ENCODE measurements at regions not wholly inside any gene's neighbourhood (a gene's known extent, or its start where the extent isn't known, plus 50 kb on each side); places are given as distances from the start of the nearest gene placed in this dataset.

DNA sequence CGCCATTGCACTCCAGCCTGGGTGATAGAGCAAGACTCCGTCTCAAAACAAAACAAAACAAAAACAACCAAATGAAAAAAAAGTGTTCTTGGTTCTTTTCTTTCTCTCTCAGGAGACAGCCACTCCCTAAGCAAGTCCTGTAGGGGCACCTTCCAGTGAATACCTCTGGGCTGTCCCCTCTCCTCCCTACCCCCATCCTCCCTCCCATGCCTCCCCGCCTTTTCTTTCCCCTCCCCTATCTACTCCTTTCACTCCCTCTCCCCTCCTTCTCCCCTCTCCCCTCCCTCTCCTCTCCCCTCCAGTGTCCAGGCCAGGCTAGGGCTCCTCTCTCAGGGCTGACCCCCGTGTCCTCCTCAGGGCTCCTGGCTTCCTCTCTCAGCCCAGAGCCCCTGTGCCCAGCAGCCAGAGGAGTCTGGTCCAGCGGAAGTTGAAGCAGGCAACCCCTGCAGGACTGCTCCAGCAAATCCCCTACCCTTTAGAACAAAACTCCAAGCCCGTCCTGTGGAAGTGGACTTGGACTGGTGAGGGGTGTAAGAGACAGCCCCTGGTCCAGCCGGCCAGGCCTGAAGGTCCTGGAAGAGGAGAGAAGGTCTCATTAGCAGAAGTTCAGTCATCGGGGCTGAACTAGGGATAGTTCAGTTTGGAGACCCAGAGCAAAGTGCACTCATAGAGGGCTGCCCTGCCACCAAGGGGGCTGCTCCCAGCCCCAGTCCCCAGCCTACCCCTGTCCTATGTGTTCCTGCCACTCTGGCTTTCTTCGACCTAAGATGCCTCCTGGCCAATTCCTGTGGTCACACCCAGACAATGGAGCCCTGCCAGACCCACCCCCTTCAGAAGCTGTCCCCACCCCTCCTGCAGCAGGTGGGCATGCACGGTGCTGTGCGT, 79.8 kb upstream of the IQSEC1 start:
- Histone ChIP-seq H3K27ac (ENCODE audit: low read length) (no peak overlapping the region), H3K9me2 (replicated peaks; ENCODE audit: insufficient read depth, low read length) (no peaks in the 10 kb centered on the region), H4K20me1 (ENCODE audit: insufficient read depth, low read depth, low read length) (peaks cover 20% of the 10 kb centered on the region; the same call in 1 of the 2 replicates), H3K36me3 (ENCODE audit: insufficient read depth, low read length) (peaks cover 7% of the 10 kb centered on the region; the same call in 1 of the 2 replicates), H2AFZ (ENCODE audit: low read length) (no peak overlapping the region), H3K4me1 (ENCODE audit: low read length) (no peaks in the 10 kb centered on the region), H3K79me2 (ENCODE audit: low read length) (no peaks in the 10 kb centered on the region), H3K4me2 (ENCODE audit: low read depth, low read length, poor library complexity, severe bottlenecking) (no peak overlapping the region), H3K9me3 (ENCODE audit: low read length) (peaks cover 12% of the 10 kb centered on the region), H3K9ac (ENCODE audit: low read length) (no peak overlapping the region), H3K4me3 (ENCODE audit: low read length) (no peak overlapping the region), H3K27me3 (ENCODE audit: low read length) (no peaks in the 10 kb centered on the region)
- no peak for DNase-seq

DNA sequence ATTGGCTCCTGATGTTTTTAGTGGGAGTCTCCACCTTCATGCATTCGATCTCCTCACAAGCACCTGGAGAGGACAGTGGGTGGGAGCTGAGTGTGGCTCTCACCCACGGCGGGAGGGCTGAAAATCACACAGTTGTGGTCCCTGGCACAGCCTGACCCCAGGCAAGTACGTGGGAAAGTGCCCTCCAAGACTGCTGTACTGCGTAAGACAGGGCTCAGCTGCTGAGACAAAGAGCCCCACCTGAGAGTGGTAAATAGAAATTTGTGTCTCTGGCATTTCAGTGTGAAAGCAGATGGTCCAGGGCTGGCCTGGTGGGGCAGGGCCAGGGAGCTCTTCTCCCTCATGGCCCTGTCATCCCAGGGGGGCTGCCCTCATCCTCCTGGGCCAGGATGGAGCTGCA, 77.4 kb upstream of the IQSEC1 start:
- H3K9ac ChIP-seq (ENCODE audit: low read length): no peak overlapping the region
- H3K36me3 ChIP-seq (ENCODE audit: insufficient read depth, low read length): peaks cover 4% of the 10 kb centered on the region; the same call in 1 of the 2 replicates
- H3K4me3 ChIP-seq (ENCODE audit: low read length): no peak overlapping the region
- H3K4me2 ChIP-seq (ENCODE audit: low read depth, low read length, poor library complexity, severe bottlenecking): no peak overlapping the region
- no peak overlapping the region for H3K27ac ChIP-seq (ENCODE audit: low read length)
- H3K9me2 ChIP-seq (replicated peaks; ENCODE audit: insufficient read depth, low read length): no peaks in the 10 kb centered on the region
- no peak overlapping the region for H2AFZ ChIP-seq (ENCODE audit: low read length)
- H4K20me1 ChIP-seq (ENCODE audit: insufficient read depth, low read depth, low read length): peaks cover 24% of the 10 kb centered on the region; the same call in 1 of the 2 replicates
- no peak for DNase-seq
- H3K4me1 ChIP-seq (ENCODE audit: low read length): no peaks in the 10 kb centered on the region
- peaks cover 5% of the 10 kb centered on the region for H3K9me3 ChIP-seq (ENCODE audit: low read length)
- H3K27me3 ChIP-seq (ENCODE audit: low read length): no peaks in the 10 kb centered on the region
- H3K79me2 ChIP-seq (ENCODE audit: low read length): no peaks in the 10 kb centered on the region

DNA sequence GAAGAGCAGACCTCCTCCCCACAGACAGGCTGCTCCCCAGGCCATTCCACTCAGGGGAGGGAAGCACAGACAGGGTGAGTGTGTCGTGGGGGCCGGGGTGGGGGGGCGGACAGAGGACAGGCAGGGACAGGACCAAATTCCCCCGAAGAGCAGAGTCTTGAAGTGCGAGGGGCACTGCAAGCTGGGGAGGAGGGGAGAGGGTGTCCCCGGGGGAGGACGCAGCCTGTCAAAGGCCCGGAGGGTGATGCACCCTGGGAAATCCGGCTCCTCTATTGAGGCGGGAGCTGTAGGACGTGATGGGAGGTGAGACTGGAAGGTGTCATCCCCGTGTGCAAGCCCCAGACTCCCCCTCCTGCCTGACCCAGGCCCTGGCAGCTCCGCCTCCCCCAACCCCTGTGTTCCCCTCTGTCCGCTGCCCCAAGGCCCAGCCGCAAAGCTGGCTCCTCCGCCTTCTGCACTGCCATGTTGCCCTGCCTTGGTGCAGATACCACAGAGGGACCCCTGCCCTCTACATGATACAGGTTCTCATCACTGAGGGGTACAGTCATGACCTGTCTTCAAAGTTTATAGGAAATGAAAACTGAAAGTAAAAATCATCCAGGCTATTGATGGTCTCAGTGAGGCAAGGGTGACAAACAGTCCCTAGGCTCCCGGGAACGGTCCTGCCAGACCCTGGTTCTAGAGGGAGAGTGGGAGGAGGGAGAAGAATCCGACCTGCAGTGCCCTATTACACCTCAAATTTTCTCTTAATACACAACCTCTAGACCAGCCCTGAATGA, 76.3 kb upstream of the IQSEC1 start:
- no peak overlapping the region for H2AFZ ChIP-seq (ENCODE audit: low read length)
- H3K36me3 ChIP-seq (ENCODE audit: insufficient read depth, low read length): no peaks in the 10 kb centered on the region
- no peak overlapping the region for H3K4me2 ChIP-seq (ENCODE audit: low read depth, low read length, poor library complexity, severe bottlenecking)
- no peak for DNase-seq
- no peak overlapping the region for H3K9ac ChIP-seq (ENCODE audit: low read length)
- H3K27ac ChIP-seq (ENCODE audit: low read length): no peak overlapping the region
- H3K4me1 ChIP-seq (ENCODE audit: low read length): no peaks in the 10 kb centered on the region
- H3K27me3 ChIP-seq (ENCODE audit: low read length): no peaks in the 10 kb centered on the region
- no peaks in the 10 kb centered on the region for H3K79me2 ChIP-seq (ENCODE audit: low read length)
- H3K9me2 ChIP-seq (replicated peaks; ENCODE audit: insufficient read depth, low read length): no peaks in the 10 kb centered on the region
- peaks cover 29% of the 10 kb centered on the region; the same call in 1 of the 2 replicates for H4K20me1 ChIP-seq (ENCODE audit: insufficient read depth, low read depth, low read length)
- no peaks in the 10 kb centered on the region for H3K9me3 ChIP-seq (ENCODE audit: low read length)
- H3K4me3 ChIP-seq (ENCODE audit: low read length): no peak overlapping the region

DNA sequence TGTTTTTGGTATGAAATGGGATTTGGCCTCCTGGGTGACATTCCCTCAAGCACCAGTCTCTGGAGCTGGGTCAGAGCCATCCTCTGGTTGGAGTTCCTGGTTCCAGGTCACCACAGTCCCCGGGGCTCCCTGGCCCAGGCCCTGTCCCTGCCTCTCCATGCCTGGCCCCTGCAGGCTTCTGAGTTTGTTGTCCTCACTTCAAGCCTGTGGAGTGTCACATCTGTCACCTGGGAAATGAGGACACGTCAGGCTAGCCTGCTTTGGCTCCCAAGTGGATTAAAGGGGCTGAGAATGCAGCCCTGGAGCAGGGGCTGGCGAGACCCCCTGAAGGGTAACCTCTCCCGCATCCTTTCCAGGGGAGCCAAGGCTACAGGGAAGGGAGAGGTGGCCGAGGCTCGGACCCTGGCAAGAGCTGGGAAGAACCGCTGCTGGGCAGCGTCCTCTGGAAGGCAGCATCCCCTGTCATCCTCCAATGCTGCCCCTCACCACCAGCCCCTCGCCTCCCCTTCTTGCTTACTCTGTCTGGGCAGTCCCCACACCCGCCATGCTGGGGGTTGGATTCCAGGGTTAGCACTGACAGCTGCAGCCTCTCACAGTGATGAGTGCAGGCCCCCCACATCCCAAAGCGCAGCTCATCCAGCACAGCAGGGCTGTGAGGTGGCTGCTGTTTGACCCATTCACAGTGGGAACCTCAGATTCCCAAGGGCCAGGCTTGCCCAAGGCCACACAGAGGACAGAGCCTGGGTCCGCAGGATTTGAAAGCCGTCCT, 75.5 kb upstream of the IQSEC1 start:
- no peak overlapping the region for H3K4me2 ChIP-seq (ENCODE audit: low read depth, low read length, poor library complexity, severe bottlenecking)
- no peak overlapping the region for H3K4me3 ChIP-seq (ENCODE audit: low read length)
- H3K9ac ChIP-seq (ENCODE audit: low read length): no peak overlapping the region
- H3K9me2 ChIP-seq (replicated peaks; ENCODE audit: insufficient read depth, low read length): no peaks in the 10 kb centered on the region
- H3K27ac ChIP-seq (ENCODE audit: low read length): no peak overlapping the region
- no peaks in the 10 kb centered on the region for H3K36me3 ChIP-seq (ENCODE audit: insufficient read depth, low read length)
- no peaks in the 10 kb centered on the region for H3K4me1 ChIP-seq (ENCODE audit: low read length)
- peaks cover 34% of the 10 kb centered on the region; the same call in 1 of the 2 replicates for H4K20me1 ChIP-seq (ENCODE audit: insufficient read depth, low read depth, low read length)
- H3K79me2 ChIP-seq (ENCODE audit: low read length): no peaks in the 10 kb centered on the region
- no peaks in the 10 kb centered on the region for H3K27me3 ChIP-seq (ENCODE audit: low read length)
- no peak for DNase-seq
- no peak overlapping the region for H2AFZ ChIP-seq (ENCODE audit: low read length)
- H3K9me3 ChIP-seq (ENCODE audit: low read length): no peaks in the 10 kb centered on the region

DNA sequence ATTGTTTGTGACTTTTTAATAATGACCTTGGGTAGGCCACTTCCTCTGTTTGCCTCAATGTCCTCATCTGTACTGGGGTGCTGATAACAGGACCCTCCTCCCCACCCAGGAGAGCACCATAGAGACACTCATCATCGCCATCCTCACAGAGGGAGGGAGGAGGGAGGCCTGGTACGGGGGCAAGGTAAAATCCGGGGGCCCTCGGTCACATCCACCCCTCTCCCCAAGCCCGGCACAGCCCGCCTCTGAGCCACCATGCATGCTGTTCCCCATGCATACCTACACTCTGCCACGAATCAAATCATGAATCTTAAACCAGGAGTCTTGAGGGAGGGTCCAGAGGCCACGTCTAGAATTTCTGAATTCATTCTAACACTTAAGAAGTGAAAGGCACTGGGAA, 74.9 kb upstream of the IQSEC1 start:
- Histone ChIP-seq H3K9me3 (ENCODE audit: low read length) (no peaks in the 10 kb centered on the region), H3K36me3 (ENCODE audit: insufficient read depth, low read length) (no peaks in the 10 kb centered on the region), H3K4me3 (ENCODE audit: low read length) (no peak overlapping the region), H3K27me3 (ENCODE audit: low read length) (no peaks in the 10 kb centered on the region), H3K9me2 (replicated peaks; ENCODE audit: insufficient read depth, low read length) (no peaks in the 10 kb centered on the region), H4K20me1 (ENCODE audit: insufficient read depth, low read depth, low read length) (peaks cover 32% of the 10 kb centered on the region; the same call in 1 of the 2 replicates), H3K4me2 (ENCODE audit: low read depth, low read length, poor library complexity, severe bottlenecking) (no peak overlapping the region), H3K27ac (ENCODE audit: low read length) (no peak overlapping the region), H3K79me2 (ENCODE audit: low read length) (no peaks in the 10 kb centered on the region), H3K9ac (ENCODE audit: low read length) (no peak overlapping the region), H3K4me1 (ENCODE audit: low read length) (no peaks in the 10 kb centered on the region), H2AFZ (ENCODE audit: low read length) (no peak overlapping the region)
- no peak for DNase-seq

DNA sequence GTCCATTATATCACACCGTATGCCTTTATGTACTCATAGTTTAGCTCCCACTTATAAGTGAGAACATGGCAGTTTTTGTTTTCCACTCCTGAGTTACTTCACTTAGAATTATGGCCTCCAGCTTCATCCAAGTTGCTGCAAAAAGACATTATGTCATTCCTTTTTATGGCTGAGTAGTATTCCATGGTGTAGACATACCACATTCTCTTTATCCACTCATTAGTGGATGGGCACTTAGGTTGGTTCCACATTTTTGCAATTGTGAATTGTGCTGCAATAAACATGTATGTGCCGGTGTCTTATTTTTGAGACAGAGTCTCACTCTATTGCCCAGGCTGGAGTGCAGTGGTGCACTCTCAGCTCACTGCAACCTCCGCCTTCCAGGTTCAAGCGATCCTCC, 74.1 kb upstream of the IQSEC1 start:
- Histone ChIP-seq H3K4me1 (ENCODE audit: low read length) (no peaks in the 10 kb centered on the region), H3K9me2 (replicated peaks; ENCODE audit: insufficient read depth, low read length) (no peaks in the 10 kb centered on the region)

DNA sequence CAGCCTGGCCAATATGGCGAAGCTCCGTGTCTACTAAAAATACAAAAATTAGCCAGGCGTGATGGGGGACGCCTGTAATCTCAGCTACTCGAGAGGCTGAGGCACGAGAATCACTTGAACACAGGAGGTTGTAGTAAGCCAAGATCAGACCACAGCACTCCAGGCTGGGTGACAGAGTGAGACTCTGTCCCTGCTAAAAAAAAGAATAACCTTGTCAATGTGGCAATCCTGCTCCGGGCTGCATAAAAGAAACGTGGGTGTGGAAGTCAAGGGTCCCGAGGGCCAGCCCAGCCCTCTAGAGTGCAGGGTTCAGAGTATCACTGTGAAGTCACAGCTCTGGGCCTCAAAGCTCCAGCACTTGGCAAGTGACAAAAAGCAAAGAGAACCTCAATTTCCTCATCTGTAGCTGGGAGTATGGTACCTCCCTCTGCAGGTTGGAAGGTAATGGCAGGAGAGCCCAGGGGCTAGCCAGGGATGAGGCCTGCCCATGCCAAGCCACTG, 73.5 kb upstream of the IQSEC1 start:
- no peaks in the 10 kb centered on the region for H3K27me3 ChIP-seq (ENCODE audit: low read length)
- no peaks in the 10 kb centered on the region for H3K36me3 ChIP-seq (ENCODE audit: insufficient read depth, low read length)
- H3K27ac ChIP-seq (ENCODE audit: low read length): no peak overlapping the region
- no peak overlapping the region for H3K4me3 ChIP-seq (ENCODE audit: low read length)
- H3K9ac ChIP-seq (ENCODE audit: low read length): no peak overlapping the region
- no peaks in the 10 kb centered on the region for H3K4me1 ChIP-seq (ENCODE audit: low read length)
- H3K9me3 ChIP-seq (ENCODE audit: low read length): no peaks in the 10 kb centered on the region
- H3K79me2 ChIP-seq (ENCODE audit: low read length): no peaks in the 10 kb centered on the region
- peaks cover 43% of the 10 kb centered on the region; the same call in 1 of the 2 replicates for H4K20me1 ChIP-seq (ENCODE audit: insufficient read depth, low read depth, low read length)
- H3K9me2 ChIP-seq (replicated peaks; ENCODE audit: insufficient read depth, low read length): no peaks in the 10 kb centered on the region
- no peak overlapping the region for H3K4me2 ChIP-seq (ENCODE audit: low read depth, low read length, poor library complexity, severe bottlenecking)
- no peak overlapping the region for H2AFZ ChIP-seq (ENCODE audit: low read length)
- DNase-seq: no peak

More for the DNA sequence above, 74.1 kb upstream of the IQSEC1 start:
- no peak for DNase-seq
- Histone ChIP-seq H3K27me3 (ENCODE audit: low read length) (no peaks in the 10 kb centered on the region), H4K20me1 (ENCODE audit: insufficient read depth, low read depth, low read length) (peaks cover 37% of the 10 kb centered on the region; the same call in 1 of the 2 replicates), H3K4me2 (ENCODE audit: low read depth, low read length, poor library complexity, severe bottlenecking) (no peak overlapping the region), H3K9ac (ENCODE audit: low read length) (no peak overlapping the region), H3K36me3 (ENCODE audit: insufficient read depth, low read length) (no peaks in the 10 kb centered on the region), H3K27ac (ENCODE audit: low read length) (no peak overlapping the region), H2AFZ (ENCODE audit: low read length) (no peak overlapping the region), H3K4me3 (ENCODE audit: low read length) (no peak overlapping the region), H3K9me3 (ENCODE audit: low read length) (no peaks in the 10 kb centered on the region), H3K79me2 (ENCODE audit: low read length) (no peaks in the 10 kb centered on the region)

Measured in Karpas-422 (cell line).